ENCODE measurements at regions not wholly inside any gene's neighbourhood (a gene's known extent, or its start where the extent isn't known, plus 50 kb on each side); places are given as distances from the start of the nearest gene placed in this dataset.

DNA sequence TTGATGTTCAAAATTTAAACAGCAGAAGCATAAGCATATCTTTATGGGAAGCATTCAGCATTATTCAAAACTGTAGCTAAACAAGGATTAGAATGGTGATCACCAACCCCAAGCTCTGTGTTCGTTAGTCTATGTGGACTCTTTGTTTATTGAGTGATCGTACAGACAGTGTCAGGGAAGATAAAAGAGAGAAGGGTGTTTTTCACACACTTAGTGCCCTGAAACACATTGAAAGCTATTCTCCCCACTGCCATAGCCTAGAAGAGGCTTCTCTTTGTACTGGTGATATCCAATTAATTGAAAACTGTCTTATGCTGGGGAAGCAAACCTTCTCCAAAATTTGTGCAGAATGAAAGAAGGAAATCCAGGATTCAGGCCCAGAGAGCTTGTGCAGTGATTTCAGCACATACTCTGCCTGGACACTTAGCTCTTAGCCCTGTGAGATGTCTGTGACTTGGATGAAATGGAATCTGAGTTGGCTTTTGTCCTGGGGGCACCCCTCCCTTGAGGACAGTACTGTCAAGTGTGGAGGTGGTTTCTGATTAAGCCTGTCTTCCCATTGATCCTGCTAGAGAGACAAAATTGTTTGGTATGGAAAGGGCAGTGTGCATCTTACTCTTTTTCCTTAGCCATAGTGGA is 125.7 kb upstream of the MTHFD1L start:
- 72% methylated on average over 2 of the region's 2 CpGs for WGBS
- Histone ChIP-seq H3K27ac (no peak overlapping the region), H3K9me3 (no peaks in the 10 kb centered on the region), H3K27me3 (replicated peaks; ENCODE audit: insufficient read depth) (no peaks in the 10 kb centered on the region), H3K4me1 (replicated peaks) (no peaks in the 10 kb centered on the region), H3K36me3 (no peaks in the 10 kb centered on the region), H3K4me3 (no peak overlapping the region)
- TF ChIP-seq, protein P1, sequence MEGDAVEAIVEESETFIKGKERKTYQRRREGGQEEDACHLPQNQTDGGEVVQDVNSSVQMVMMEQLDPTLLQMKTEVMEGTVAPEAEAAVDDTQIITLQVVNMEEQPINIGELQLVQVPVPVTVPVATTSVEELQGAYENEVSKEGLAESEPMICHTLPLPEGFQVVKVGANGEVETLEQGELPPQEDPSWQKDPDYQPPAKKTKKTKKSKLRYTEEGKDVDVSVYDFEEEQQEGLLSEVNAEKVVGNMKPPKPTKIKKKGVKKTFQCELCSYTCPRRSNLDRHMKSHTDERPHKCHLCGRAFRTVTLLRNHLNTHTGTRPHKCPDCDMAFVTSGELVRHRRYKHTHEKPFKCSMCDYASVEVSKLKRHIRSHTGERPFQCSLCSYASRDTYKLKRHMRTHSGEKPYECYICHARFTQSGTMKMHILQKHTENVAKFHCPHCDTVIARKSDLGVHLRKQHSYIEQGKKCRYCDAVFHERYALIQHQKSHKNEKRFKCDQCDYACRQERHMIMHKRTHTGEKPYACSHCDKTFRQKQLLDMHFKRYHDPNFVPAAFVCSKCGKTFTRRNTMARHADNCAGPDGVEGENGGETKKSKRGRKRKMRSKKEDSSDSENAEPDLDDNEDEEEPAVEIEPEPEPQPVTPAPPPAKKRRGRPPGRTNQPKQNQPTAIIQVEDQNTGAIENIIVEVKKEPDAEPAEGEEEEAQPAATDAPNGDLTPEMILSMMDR (IDR thresholded peaks at IDR 0.05): no peak
- no peak for TF ChIP-seq POLR2AphosphoS5 (IDR thresholded peaks at IDR 0.05)
- no peak for TF ChIP-seq POLR2A (IDR thresholded peaks at IDR 0.05)
- DNase-seq (ENCODE audit: low spot score): no peak
- intact Hi-C loops (cut with DNase I): loop anchor here (5.0 kb wide), 1 partner anchor 323 kb away; no protein-coding TSS in a partner anchor

DNA sequence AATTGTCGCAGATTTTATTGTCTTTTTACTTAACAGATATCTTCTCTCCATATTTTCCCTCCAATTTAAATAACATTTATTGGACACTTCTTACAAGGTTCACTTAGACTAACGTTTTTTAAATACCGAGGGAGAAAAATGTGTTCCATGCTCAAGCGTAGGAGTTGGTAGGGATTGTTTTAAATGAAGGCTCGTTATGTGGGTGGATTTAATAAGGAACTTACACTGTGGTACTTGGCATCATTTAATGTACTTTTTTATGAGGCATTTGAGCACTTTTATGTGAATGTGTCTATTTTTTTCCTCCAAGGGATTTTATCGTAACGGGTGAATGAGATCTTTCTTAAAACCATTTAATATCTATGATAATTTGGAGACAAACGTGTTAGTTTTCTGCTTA is 125.0 kb upstream of the MTHFD1L start:
- intact Hi-C loops (cut with DNase I): loop anchor here (5.0 kb wide), 1 partner anchor 323 kb away; no protein-coding TSS in a partner anchor
- H3K27ac ChIP-seq: no peak overlapping the region
- no peaks in the 10 kb centered on the region for H3K4me1 ChIP-seq (replicated peaks)
- no peaks in the 10 kb centered on the region for H3K9me3 ChIP-seq
- no peak for DNase-seq (ENCODE audit: low spot score)
- no peak overlapping the region for H3K4me3 ChIP-seq
- no peaks in the 10 kb centered on the region for H3K27me3 ChIP-seq (replicated peaks; ENCODE audit: insufficient read depth)
- TF ChIP-seq POLR2AphosphoS5 (IDR thresholded peaks at IDR 0.05) (no peak), POLR2A (IDR thresholded peaks at IDR 0.05) (no peak)
- TF ChIP-seq, protein P1 (IDR thresholded peaks at IDR 0.05): no peak
- H3K36me3 ChIP-seq: no peaks in the 10 kb centered on the region
- WGBS: 14% methylated on average over 8 of the region's 8 CpGs

DNA sequence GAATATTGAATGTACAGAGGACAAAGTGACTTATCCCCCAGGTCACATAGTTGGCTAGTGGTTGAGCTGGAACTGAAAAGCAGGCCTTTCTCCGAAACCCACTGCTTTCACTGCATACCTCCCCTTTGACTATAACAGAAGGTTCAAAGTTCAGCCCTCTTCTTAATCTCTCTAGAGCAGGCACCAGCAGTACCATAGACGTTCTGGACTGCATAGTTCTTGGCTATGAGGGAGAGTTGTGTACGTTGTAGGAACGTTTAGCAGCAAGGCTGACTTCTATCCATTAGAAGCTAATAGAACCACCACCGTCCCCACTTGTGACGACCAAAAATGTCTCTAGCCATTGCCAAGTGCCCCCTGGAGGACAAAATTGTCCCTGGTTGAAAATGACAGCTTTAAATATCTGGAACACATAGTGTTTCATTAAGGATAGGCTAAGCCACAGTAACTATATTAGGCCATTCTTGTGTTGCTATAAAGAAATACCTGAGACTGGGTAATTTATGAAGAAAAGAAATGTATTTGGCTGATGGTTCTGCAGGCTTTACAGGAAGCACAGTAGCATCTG is 123.8 kb upstream of the MTHFD1L start:
- H3K4me1 ChIP-seq (replicated peaks): no peaks in the 10 kb centered on the region
- no peak overlapping the region for H3K27ac ChIP-seq
- intact Hi-C loops (cut with DNase I): loop anchor here (5.0 kb wide), 1 partner anchor 324 kb away; no protein-coding TSS in a partner anchor
- no peak overlapping the region for H3K4me3 ChIP-seq
- no peak for DNase-seq (ENCODE audit: low spot score)
- no peaks in the 10 kb centered on the region for H3K36me3 ChIP-seq
- 88% methylated on average over 6 of the region's 6 CpGs for WGBS
- no peak for TF ChIP-seq POLR2A (IDR thresholded peaks at IDR 0.05)
- no peak for TF ChIP-seq POLR2AphosphoS5 (IDR thresholded peaks at IDR 0.05)
- TF ChIP-seq, protein P1 (IDR thresholded peaks at IDR 0.05): no peak
- H3K9me3 ChIP-seq: no peaks in the 10 kb centered on the region
- H3K27me3 ChIP-seq (replicated peaks; ENCODE audit: insufficient read depth): no peaks in the 10 kb centered on the region

DNA sequence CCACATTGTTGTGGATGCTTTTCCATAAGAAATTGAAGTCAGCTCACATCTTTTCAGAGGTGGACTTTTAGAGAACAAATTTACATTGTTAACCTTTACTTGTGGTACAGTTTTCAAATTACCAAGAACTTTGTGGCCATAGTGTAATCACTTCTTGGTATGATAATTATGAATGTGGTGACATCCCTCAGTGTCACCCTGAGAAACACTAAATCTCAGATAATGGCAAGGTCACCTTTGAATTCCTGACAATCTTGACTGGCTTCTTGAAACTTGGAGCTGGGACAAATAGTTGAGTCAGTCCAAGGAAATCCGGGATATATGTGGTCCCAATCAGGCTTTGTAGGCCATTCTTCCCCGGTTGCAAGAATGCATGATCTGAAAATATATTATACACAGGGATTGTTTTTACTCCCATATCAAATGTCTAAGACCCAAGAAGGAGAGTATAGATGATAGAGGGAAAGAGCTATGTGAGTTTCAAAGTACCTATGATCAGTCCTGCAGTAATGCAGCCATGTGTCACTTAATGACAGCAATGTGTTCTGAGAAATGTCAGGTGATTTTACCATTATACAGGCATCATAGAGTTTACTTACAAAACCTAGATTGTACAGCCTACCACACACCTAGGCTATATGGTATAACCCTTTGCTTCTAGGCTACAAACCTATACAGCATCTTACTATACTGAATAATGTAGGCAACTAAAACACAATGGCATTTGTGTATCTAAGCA is 120.8 kb upstream of the MTHFD1L start:
- DNase-seq (ENCODE audit: low spot score): no peak
- Histone ChIP-seq H3K36me3 (no peaks in the 10 kb centered on the region), H3K27ac (no peak overlapping the region), H3K4me3 (no peak overlapping the region), H3K9me3 (no peaks in the 10 kb centered on the region), H3K4me1 (replicated peaks) (no peaks in the 10 kb centered on the region), H3K27me3 (replicated peaks; ENCODE audit: insufficient read depth) (no peaks in the 10 kb centered on the region)
- WGBS: 97% methylated on average over 2 of the region's 2 CpGs
- TF ChIP-seq POLR2A (IDR thresholded peaks at IDR 0.05): no peak
- no peak for TF ChIP-seq POLR2AphosphoS5 (IDR thresholded peaks at IDR 0.05)
- TF ChIP-seq, protein P1 (IDR thresholded peaks at IDR 0.05): no peak
- intact Hi-C loops (cut with DNase I): loop anchor here (5.0 kb wide), 1 partner anchor 327 kb away; no protein-coding TSS in a partner anchor
